GM04504 (cell line): ENCODE measurements at regions not wholly inside any gene's neighbourhood (a gene's known extent, or its start where the extent isn't known, plus 50 kb on each side); places are given as distances from the start of the nearest gene placed in this dataset.

Experiments
- DNase-seq: peaks from one replicate; pipeline ENCODE4 v3.0.0-alpha.2; 2012; ENCODE audit warnings: low read depth

DNA sequence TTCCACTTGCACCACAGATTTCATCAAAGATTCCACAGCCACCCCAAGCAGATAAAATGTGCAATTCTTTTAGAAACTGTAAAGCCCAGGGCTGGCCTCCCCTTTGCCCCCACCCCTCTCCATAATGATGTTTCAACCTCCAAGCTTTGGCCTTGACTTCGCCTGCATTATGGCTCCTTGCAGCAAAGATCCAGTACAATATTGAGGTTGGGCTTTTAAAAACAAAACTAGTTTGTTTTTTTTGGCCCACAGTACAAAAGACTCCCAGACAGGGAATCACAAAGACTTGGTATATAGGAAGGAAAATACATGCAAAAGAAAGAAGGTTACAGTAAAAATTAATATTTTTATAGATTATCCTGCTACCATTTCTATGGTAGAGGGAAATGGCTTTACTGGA lies 356.5 kb upstream of the PTBP2 start:
- DNase-seq: no peak

GRCh38 chr1:96365596-96366390 lies 355.8 kb upstream of the PTBP2 start:
- no peak for DNase-seq

DNA sequence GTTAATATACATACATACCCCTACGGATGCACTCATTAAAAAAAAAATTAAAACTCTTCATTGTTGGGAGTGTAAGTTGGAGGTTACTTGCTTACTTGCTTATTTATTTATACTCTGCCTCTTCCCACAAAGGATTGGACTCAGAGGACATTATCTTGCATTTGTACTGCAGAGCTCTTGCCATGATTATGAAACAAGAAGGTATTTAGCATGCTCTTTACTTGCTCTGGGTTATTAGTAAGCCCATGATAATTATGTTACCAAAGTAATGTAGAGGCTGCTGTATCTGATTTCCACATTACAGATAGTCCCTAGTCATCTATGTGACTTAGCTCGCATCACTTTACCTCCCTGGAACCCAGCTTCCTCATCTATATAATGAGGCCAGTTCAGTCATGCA lies 355.1 kb upstream of the PTBP2 start:
- no peak for DNase-seq

- DNase-seq: no peak
Observed at GRCh38 chr1:96367791-96368190, 353.8 kb upstream of the PTBP2 start.

DNA sequence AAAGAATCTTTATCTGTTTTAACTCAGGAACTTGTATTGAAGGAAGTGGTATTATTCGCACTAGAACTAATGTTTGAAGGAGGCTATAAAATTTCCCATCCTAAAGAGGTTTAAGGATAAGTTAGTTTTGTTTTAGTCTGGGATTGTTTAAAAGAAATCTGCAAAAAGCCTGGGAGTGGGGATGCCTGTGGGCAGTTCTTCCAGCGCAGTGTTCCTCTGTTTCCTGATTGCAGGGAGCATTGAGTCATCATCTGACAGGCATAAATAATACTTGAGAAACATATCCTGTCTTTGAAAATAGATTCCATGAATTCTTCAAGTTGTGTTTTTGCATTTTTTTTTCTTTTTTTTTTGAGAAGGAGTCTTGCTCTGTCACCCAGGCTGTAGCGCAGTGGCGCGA lies 350.8 kb upstream of the PTBP2 start:
- peak; percentile 66 for DNase-seq

GRCh38 chr1:96372881-96373280 lies 348.7 kb upstream of the PTBP2 start:
- DNase-seq: no peak

DNA sequence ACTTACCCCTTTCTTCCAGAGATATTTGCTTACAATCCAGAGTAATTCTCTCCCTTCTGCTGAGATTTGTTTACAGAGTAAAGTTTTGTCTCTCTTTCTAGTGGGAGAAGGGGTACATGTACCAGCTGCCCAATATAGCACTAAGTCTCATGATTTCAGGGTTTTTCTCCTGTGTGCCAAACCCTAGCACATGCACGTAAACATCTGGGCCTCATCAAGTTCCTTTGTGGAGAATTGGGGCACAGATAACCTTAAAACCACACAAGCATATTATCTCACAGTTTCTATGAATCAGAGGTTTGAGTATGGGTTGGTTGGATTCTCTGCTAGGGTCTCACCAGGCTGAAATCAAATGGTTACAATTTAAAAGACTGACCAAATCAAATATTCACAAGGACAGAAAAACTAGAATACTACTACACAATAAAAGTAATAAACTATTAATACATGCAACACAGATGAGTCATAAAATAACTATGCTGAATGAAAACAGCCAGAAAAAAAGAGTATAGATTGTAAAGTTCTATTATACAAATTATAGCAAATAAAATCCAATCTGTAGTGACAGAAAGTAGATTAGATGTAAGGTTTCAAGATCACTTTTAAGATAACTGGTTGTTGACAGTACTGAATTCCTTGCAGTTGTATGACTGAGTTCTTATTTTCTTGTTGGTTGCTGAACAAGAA lies 347.4 kb upstream of the PTBP2 start:
- no peak for DNase-seq

DNA sequence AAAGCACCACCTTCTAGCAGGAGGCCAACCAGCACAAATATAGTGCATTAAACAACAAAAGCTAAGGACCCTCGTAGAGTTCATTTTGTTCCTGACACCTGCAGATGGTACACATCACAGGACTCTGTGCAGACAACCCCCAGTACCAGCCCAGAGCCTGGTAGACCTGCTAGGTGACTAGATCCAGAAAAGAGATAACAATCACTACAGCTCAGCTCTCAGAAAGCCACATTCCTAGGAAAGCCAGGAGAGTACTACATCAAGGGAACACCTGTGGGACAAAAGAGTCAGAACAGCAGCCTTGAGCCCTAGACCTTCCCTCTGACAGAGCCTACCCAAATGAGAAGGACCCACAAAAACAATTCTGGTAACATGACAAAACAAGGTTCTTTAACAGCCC lies 344.7 kb upstream of the PTBP2 start:
- DNase-seq: no peak

DNA sequence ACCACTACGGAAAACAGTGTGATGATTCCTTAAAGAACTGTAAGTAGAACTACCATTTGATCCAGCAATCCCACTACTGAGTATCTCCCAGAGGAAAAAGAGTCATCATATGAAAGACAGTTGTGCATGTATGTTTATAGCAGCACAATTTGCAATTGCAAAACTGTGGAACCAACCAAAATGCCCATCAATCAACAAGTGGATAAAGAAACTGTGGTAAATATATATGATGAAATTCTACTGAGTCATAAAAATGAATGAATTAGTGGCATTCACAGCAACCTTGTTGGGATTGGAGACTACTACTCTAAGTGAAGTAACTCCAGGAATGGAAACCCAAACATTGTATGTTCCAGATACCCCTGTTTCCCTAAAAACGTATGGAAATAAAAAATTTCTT lies 337.0 kb upstream of the PTBP2 start:
- DNase-seq: no peak

DNA sequence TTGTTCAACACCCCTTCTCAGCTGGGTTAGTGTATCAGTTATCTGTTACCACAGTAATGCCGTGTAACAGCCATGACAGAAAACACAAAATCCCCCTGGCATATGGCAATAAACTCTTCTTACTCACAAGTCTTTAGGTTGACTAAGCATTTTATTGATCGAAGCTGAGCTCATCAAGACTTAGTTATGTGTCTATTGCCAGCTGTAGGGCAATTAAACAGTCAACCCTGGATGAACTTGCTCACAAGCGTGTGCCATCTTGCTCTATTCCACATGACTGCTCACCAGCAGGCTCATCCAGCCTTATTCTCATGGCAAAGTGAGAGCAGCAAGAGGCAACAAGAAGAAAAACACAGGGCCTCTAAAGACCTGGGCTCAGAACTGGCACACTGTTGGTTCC lies 333.8 kb upstream of the PTBP2 start:
- DNase-seq: no peak

- no peak for DNase-seq
Observed at GRCh38 chr1:96388421-96389310, 332.9 kb upstream of the PTBP2 start.

GRCh38 chr1:96400089-96400488 lies 321.5 kb upstream of the PTBP2 start:
- no peak for DNase-seq

GRCh38 chr1:96409087-96409486 lies 312.5 kb upstream of the PTBP2 start:
- DNase-seq: no peak

DNA sequence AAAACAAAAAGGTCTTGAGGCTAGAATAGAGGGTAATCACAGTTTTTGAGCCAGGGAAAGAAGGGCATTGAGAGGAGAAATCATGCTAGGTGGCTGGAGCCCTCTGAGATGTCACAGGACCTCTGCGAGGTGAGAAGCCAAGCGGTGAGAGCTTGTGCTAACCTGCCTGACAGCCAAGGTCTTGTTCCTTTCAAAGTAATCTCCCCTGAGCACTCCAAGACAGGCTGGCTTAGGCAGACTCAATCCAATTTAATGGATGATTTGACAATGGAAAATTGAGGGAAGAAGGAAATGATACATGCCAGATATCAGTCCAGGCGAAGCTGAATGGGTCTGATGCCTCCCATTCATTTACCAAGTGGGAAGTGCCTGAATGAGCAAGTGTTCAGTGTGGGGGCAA lies 311.9 kb upstream of the PTBP2 start:
- no peak for DNase-seq

DNA sequence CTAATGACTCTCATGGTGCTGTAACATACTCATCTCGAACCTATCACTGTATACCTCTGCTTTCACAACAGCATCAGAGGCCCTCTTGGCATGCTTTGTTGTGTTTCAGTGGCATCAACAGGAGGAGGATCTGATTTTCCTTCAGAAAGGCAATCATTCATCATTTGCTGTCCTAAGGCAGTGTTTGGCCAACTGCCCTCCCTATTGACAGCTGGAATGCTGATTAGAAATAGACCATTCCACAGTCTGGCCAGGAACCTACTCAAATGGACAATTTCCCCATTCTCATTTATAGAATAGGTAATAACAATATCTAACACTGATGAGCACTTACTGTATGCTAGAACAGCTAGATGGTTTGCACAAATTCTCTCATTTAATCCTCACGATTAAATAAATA lies 310.6 kb upstream of the PTBP2 start:
- DNase-seq: no peak

DNA sequence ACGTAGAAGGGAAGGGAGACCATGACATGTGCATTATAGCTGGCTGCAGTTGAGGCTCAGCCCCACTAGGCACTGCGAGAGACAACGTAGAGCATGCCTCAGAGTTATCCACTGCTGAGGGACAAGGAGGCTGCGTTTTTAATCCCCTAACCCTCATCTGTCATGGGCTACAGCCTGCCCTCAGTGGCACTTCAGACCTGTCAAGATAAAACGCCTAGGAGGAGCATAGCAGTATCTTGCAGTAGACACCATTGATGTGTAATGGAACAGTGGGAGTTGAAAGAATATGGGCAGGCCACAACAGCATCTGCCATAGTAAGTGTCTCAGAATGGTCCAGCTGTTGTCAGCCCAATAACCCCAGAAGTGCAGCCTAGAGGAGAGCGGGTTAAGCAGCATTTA lies 307.0 kb upstream of the PTBP2 start:
- no peak for DNase-seq

DNA sequence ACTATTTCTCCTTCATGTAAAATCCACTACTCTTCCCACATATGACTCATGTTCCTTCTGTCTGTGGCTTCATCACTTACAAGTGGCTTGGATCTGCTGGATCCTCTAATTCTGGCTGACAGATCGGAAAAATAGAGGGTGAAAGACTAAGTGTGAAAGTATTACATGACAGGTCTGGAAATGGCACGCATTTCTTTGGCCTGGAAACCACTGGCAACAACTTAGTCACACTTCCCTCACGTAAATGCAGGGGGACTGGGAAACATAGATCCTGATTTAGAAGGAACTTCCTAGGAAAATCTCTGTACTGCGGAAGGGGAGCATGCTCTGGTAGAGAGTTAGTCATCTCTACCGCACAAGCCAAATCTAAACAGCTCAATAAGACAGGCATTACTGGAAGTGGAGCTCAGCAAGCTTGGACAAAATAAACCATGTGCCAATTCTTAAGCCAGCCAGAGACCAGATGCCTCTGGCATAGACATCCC lies 305.4 kb upstream of the PTBP2 start:
- peak; percentile 96 for DNase-seq

- no peak for DNase-seq
Observed at GRCh38 chr1:96416701-96417444, 304.7 kb upstream of the PTBP2 start.

DNA sequence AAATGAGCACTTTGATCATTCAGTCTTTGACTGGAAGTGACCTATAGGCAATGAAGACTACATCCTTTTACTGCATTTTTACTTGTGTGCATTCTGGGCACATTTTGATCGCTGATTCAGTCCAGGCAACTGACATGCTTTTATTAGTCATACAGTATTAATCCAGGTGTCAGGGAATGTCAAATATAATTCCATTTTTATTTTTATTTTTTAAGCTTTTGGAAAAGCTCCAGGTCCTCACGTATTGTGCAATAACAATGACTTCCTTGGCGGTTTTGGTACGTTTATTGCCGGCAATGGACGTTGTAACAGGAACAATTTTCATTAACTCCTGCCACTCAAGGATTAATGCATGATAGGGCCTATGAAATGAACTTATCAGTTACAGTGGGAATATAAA lies 302.6 kb upstream of the PTBP2 start:
- no peak for DNase-seq

GRCh38 chr1:96424877-96425276 lies 296.7 kb upstream of the PTBP2 start:
- peak; percentile 39 for DNase-seq

GRCh38 chr1:96425382-96426129 lies 296.0 kb upstream of the PTBP2 start:
- DNase-seq: no peak
